ENCODE measurements at regions not wholly inside any gene's neighbourhood (a gene's known extent, or its start where the extent isn't known, plus 50 kb on each side); places are given as distances from the start of the nearest gene placed in this dataset.
A peak's percentile ranks its signal among the peaks of the same experiment; 100 is the strongest.

- POLR2A ChIA-PET = no interaction called here
Measured at GRCh38 chr10:110434489-110435096, 63.1 kb upstream of the DUSP5 start.

GRCh38 chr10:110436554-110437350, 61.0 kb upstream of the DUSP5 start:
- no peaks in the 10 kb centered on the region for H3K4me1 ChIP-seq (ENCODE audit: control insufficient read depth, insufficient read depth, low read length)
- no peak overlapping the region for H3K27ac ChIP-seq (ENCODE audit: extremely low read depth, low read depth, low read length)
- no peaks in the 10 kb centered on the region for H3K36me3 ChIP-seq (ENCODE audit: control insufficient read depth in 2 of 2, insufficient read depth in 1 of 2, low read length in 2 of 2)
- H3K4me3 ChIP-seq (ENCODE audit: low read depth, low read length) = no peak overlapping the region
- no peaks in the 10 kb centered on the region for H3K9me3 ChIP-seq (ENCODE audit: control insufficient read depth, insufficient read depth, low read depth, low read length)
- ChIA-PET POLR2A (no interaction called here), CTCF (interaction anchor here (2.1 kb wide), 1 partner anchor 83 kb away, joined by 5 read pairs; no protein-coding TSS in a partner anchor)
- TF ChIP-seq ZBTB7A (tag by site-specific recombination; IDR thresholded peaks at IDR 0.05; ENCODE audit: low read depth) (no peak), ZNF302 (tag by site-specific recombination; IDR thresholded peaks at IDR 0.05; ENCODE audit: low read depth) (no peak), ZNF121 (tag by site-specific recombination; IDR thresholded peaks at IDR 0.05) (peak; percentile 86), ZNF837 (tag by site-specific recombination; IDR thresholded peaks at IDR 0.05) (no peak), ZBTB6 (tag by site-specific recombination; IDR thresholded peaks at IDR 0.05) (no peak)

More at GRCh38 chr10:110434489-110435096, 63.1 kb upstream of the DUSP5 start:
- Histone ChIP-seq H3K9me3 (ENCODE audit: control insufficient read depth, insufficient read depth, low read depth, low read length) (no peaks in the 10 kb centered on the region), H3K36me3 (ENCODE audit: control insufficient read depth in 2 of 2, insufficient read depth in 1 of 2, low read length in 2 of 2) (no peaks in the 10 kb centered on the region), H3K4me3 (ENCODE audit: low read depth, low read length) (no peak overlapping the region), H3K4me1 (ENCODE audit: control insufficient read depth, insufficient read depth, low read length) (no peaks in the 10 kb centered on the region; the same call in 1 of the 2 replicates), H3K27ac (ENCODE audit: extremely low read depth, low read depth, low read length) (no peak overlapping the region)
- CTCF ChIA-PET = no interaction called here
- TF ChIP-seq ZNF664 (tag by site-specific recombination; IDR thresholded peaks at IDR 0.05) (peak; percentile 83), KLF16 (tag by site-specific recombination; IDR thresholded peaks at IDR 0.05) (no peak), AEBP2 (tag by site-specific recombination; IDR thresholded peaks at IDR 0.05; ENCODE audit: borderline replicate concordance) (no peak)

- H3K36me3 ChIP-seq (ENCODE audit: control insufficient read depth in 2 of 2, insufficient read depth in 1 of 2, low read length in 2 of 2) = no peaks in the 10 kb centered on the region
- ChIA-PET POLR2A (no interaction called here), CTCF (interaction anchor here (2.1 kb wide), 1 partner anchor 83 kb away, joined by 5 read pairs; no protein-coding TSS in a partner anchor)
- no peaks in the 10 kb centered on the region for H3K9me3 ChIP-seq (ENCODE audit: control insufficient read depth, insufficient read depth, low read depth, low read length)
- no peak overlapping the region for H3K4me3 ChIP-seq (ENCODE audit: low read depth, low read length)
- no peak overlapping the region for H3K27ac ChIP-seq (ENCODE audit: extremely low read depth, low read depth, low read length)
- no peaks in the 10 kb centered on the region for H3K4me1 ChIP-seq (ENCODE audit: control insufficient read depth, insufficient read depth, low read length)
- TF ChIP-seq MYNN (tag by site-specific recombination; IDR thresholded peaks at IDR 0.05; ENCODE audit: borderline replicate concordance) (no peak), ZNF10 (tag by site-specific recombination; IDR thresholded peaks at IDR 0.05) (no peak), ZNF184 (tag by site-specific recombination; IDR thresholded peaks at IDR 0.05) (no peak), TSHZ1 (tag by site-specific recombination; IDR thresholded peaks at IDR 0.05; ENCODE audit: borderline replicate concordance) (no peak), ZNF155 (tag by site-specific recombination; IDR thresholded peaks at IDR 0.05) (no peak), BCL11A (tag by site-specific recombination; IDR thresholded peaks at IDR 0.05; ENCODE audit: low read depth) (no peak), ZNF138 (tag by site-specific recombination; IDR thresholded peaks at IDR 0.05; ENCODE audit: borderline replicate concordance) (no peak), ZBTB17 (tag by site-specific recombination; IDR thresholded peaks at IDR 0.05) (no peak), ZNF280D (tag by site-specific recombination; IDR thresholded peaks at IDR 0.05) (no peak), SCRT2 (tag by site-specific recombination; IDR thresholded peaks at IDR 0.05) (no peak), ELK4 (IDR thresholded peaks at IDR 0.05; ENCODE audit: borderline replicate concordance, low read depth, low read length) (no peak), ZSCAN23 (tag by site-specific recombination; IDR thresholded peaks at IDR 0.05) (no peak)
Measured at GRCh38 chr10:110437351-110437605, 60.4 kb upstream of the DUSP5 start.
